WERI-Rb-1 (cell line): ENCODE measurements at regions not wholly inside any gene's neighbourhood (a gene's known extent, or its start where the extent isn't known, plus 50 kb on each side); places are given as distances from the start of the nearest gene placed in this dataset.

Source experiments
- DNase-seq: peaks from one replicate; pipeline ENCODE4 v3.0.0-alpha.2; 2020
- H3K27ac ChIP-seq: fragments of 250-450 bp; sonication (Bioruptor Pico); 2 replicates; pipeline ENCODE4 v1.5.1; 2020; ENCODE audit warnings: mild to moderate bottlenecking, moderate library complexity
- H3K27me3 ChIP-seq: fragments of 250-450 bp; sonication (Bioruptor Pico); 2 replicates; pipeline ENCODE4 v1.5.1; 2021; ENCODE audit warnings: mild to moderate bottlenecking, low read depth, moderate library complexity; ENCODE audit not compliant: insufficient read depth, severe bottlenecking
- H3K36me3 ChIP-seq: fragments of 250-450 bp; sonication (Bioruptor Pico); 2 replicates; pipeline ENCODE4 v1.5.1; 2020; ENCODE audit warnings: mild to moderate bottlenecking, moderate library complexity
- H3K4me3 ChIP-seq: 2 replicates; pipeline ENCODE4 v1.5.1; 2011; ENCODE audit warnings: low read depth, mild to moderate bottlenecking, control low read depth, low read length
- H3K9me3 ChIP-seq: fragments of 250-450 bp; sonication (Bioruptor Pico); 2 replicates; pipeline ENCODE4 v1.5.1; 2021; ENCODE audit warnings: mild to moderate bottlenecking, moderate library complexity; ENCODE audit not compliant: severe bottlenecking
- TF ChIP-seq, protein P1 (sequence below): IDR thresholded peaks from 2 replicates; pipeline ENCODE4 v1.5.1; 2011; ENCODE audit warnings: low read depth, mild to moderate bottlenecking, control low read depth, inconsistent platforms, low read length

DNA sequence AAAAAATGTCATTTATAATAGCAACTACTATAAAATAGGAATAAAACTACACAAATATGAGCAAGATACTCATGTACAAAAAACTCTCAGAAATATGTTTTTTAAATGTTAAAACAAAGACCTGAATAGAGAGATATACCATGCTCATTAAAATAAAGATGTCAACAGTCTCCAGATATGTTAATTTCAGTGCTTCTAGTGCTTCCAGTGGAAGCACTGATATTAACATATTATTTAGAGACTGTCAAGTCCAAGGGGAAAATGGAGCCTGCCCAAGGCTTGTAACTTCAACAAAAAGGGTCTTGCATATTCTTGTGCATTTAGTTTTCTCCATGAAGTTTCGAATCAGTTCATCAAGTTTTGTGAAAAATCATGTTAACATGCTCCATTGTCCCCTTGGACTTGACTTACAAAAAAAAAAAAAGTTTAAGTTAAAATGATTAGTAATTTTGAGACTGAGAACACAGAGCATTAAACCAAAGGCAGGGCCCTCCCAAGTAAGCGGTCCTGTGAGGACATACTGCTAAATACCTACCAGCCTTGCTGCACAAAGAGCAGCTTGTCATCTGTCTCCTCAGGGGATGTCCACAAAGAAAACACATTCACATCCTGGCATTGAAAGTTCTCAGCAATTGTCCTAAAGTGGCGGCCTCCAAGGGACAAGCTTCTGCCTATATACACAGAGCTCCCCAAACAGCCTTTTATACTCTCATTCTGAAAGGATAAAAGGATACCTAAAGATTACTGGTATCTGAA, 501.9 kb upstream of the CHAC2 start:
- no peak for DNase-seq
- Histone ChIP-seq H3K9me3 (no peaks in the 10 kb centered on the region), H3K4me3 (no peak overlapping the region), H3K27ac (no peak overlapping the region), H3K27me3 (no peaks in the 10 kb centered on the region), H3K36me3 (no peaks in the 10 kb centered on the region)
- TF ChIP-seq, protein P1, sequence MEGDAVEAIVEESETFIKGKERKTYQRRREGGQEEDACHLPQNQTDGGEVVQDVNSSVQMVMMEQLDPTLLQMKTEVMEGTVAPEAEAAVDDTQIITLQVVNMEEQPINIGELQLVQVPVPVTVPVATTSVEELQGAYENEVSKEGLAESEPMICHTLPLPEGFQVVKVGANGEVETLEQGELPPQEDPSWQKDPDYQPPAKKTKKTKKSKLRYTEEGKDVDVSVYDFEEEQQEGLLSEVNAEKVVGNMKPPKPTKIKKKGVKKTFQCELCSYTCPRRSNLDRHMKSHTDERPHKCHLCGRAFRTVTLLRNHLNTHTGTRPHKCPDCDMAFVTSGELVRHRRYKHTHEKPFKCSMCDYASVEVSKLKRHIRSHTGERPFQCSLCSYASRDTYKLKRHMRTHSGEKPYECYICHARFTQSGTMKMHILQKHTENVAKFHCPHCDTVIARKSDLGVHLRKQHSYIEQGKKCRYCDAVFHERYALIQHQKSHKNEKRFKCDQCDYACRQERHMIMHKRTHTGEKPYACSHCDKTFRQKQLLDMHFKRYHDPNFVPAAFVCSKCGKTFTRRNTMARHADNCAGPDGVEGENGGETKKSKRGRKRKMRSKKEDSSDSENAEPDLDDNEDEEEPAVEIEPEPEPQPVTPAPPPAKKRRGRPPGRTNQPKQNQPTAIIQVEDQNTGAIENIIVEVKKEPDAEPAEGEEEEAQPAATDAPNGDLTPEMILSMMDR, result no peak

DNA sequence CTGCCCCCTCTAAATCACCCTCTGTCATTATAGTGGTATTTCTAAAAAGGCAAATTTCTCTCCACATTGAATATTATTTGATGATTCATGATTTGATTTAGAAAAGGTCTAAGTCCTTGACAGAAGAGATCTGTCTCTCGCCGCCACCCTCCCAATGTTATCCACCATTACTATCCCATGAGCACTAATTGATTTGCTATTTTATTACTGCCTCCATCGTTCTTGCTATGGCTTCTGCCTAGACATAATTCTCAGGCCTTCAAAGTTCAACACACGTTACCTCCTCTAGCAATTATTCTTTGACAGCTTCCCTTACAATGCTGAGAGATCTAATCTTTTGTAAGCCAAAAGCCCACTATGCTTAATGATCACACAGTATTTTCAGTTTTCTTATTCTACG, 507.0 kb upstream of the CHAC2 start:
- TF ChIP-seq, protein P1, result no peak
- no peaks in the 10 kb centered on the region for H3K36me3 ChIP-seq
- DNase-seq, result no peak
- no peaks in the 10 kb centered on the region for H3K9me3 ChIP-seq
- no peaks in the 10 kb centered on the region for H3K27me3 ChIP-seq
- H3K4me3 ChIP-seq, result no peak overlapping the region
- no peak overlapping the region for H3K27ac ChIP-seq

DNA sequence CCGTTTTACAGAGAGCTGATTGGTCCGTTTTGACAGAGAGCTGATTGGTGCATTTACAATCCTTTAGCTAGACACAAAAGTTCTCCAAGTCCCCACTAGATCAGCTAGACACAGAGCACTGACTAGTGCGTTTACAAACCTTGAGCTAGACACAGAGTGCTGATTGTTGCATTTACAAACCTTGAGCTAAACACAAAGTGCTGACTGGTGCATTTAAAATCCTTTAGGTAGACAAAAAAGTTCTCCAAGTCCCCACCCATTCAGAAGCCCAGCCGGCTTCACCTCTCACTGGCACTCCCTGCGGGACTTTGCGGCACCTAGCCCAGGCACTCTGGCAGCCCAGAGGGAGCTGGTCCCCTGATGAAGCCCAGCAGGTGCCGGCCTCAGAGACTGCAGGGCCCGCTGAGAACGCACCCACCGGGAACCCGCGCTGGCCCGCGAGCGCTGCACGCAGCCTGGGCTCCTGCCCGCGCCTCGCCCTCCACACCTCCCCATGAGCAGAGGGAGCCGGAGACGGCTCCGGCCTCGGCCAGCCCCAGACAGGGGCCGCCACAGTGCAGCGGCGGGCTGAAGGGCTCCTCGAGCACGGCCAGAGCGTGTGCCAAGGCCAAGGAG, 508.1 kb upstream of the CHAC2 start:
- no peak overlapping the region for H3K4me3 ChIP-seq
- H3K36me3 ChIP-seq, result no peaks in the 10 kb centered on the region
- no peaks in the 10 kb centered on the region for H3K27me3 ChIP-seq
- no peak overlapping the region for H3K27ac ChIP-seq
- DNase-seq, result no peak
- TF ChIP-seq, protein P1, result no peak
- H3K9me3 ChIP-seq, result no peaks in the 10 kb centered on the region

DNA sequence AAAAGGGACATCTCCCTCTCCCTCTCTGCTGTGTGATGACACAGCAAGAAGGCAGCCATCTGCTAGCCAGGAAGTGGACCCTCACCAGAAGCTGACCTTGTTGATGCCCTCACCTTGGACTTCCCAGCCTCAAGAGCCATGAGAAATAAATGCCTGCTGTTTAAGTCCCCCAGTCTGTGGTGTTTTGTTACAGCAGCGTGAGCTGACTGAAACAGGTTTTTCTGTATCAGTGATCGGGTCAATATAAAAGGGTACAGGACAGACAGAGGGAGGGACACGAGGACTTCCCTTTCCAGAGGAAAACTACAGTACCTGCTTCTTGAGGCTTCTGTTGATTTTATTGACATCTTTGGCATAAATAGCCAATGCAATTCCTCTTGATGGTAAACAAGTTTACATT, 510.3 kb upstream of the CHAC2 start:
- Histone ChIP-seq H3K36me3 (no peaks in the 10 kb centered on the region), H3K27me3 (no peaks in the 10 kb centered on the region), H3K4me3 (no peak overlapping the region), H3K9me3 (no peaks in the 10 kb centered on the region), H3K27ac (no peak overlapping the region)
- DNase-seq, result no peak
- TF ChIP-seq, protein P1, result no peak

DNA sequence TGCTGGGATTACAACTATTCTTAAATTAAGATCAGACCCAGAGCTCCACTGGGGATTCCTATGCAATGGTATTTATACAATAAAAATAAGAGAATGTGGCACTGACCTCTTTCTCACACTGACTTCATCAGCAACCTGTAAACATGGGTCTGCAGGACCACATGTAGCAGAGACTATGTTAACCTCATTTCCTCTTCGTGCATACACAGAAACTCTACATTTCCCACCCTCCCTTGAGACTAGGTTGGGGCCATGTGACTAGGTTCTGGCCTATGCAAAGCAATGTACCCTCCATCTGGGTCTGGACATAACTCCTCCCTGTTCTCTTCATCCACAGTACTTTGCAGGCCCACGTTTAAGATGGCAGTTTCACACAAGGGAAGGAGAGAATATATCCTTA, 514.4 kb upstream of the CHAC2 start:
- no peaks in the 10 kb centered on the region for H3K36me3 ChIP-seq
- no peak overlapping the region for H3K4me3 ChIP-seq
- no peaks in the 10 kb centered on the region for H3K27me3 ChIP-seq
- H3K9me3 ChIP-seq, result no peaks in the 10 kb centered on the region
- no peak for DNase-seq
- no peak overlapping the region for H3K27ac ChIP-seq
- TF ChIP-seq, protein P1, result no peak
